CD4-positive, alpha-beta memory T cell (primary cell): ENCODE measurements at regions not wholly inside any gene's neighbourhood (a gene's known extent, or its start where the extent isn't known, plus 50 kb on each side); places are given as distances from the start of the nearest gene placed in this dataset.

Source experiments
- CTCF ChIA-PET: fragments of 350-600 bp; sonication (Branson Sonifier 250); formaldehyde crosslinking; loops from one replicate; lab custom pipeline; 2021; ENCODE audit warnings: inconsistent platforms; ENCODE audit not compliant: partially characterized antibody; lab: Charles Lee
- POLR2A ChIA-PET: fragments of 350-600 bp; sonication (Branson Sonifier 250); formaldehyde crosslinking; loops from one replicate; lab custom pipeline; 2021; ENCODE audit not compliant: partially characterized antibody; lab: Charles Lee
- DNase-seq, 5 donors: peaks; one replicate each; pipeline versions ENCODE4 v3.0.0 to v3.0.0-alpha.2; 2020 to 2022; ENCODE audit warnings: mixed read lengths in 1 of 5
- H3K27ac ChIP-seq: one replicate; pipeline ENCODE4 v1.7.0; 2013; ENCODE audit warnings: low read depth, low read length
- H3K27me3 ChIP-seq: 2 replicates; pipeline ENCODE4 v1.7.0; 2013; ENCODE audit warnings: mild to moderate bottlenecking, low read length, moderate library complexity; ENCODE audit not compliant: insufficient read depth
- H3K36me3 ChIP-seq: 2 replicates; pipeline ENCODE4 v1.7.0; 2013; ENCODE audit warnings: mild to moderate bottlenecking, low read length, moderate library complexity; ENCODE audit not compliant: insufficient read depth
- H3K4me1 ChIP-seq: 2 replicates; pipeline ENCODE4 v1.7.0; 2013; ENCODE audit warnings: mild to moderate bottlenecking, low read length, moderate library complexity; ENCODE audit not compliant: insufficient read depth
- H3K4me3 ChIP-seq, 2 donors: one replicate each; pipeline ENCODE4 v1.7.0; 2013; ENCODE audit warnings: low read length in 2 of 2, mild to moderate bottlenecking in 1 of 2
- H3K9me3 ChIP-seq, 2 donors: one replicate each; pipeline ENCODE4 v1.7.0; 2013; ENCODE audit warnings: low read length in 2 of 2, control low read depth in 1 of 2; ENCODE audit not compliant: control insufficient read depth in 1 of 2
- H3K27ac Mint-ChIP-seq, 7 donors: one replicate each; pipeline ENCODE4 v1.8.0; 2020 to 2021; ENCODE audit warnings: mixed read lengths in 7 of 7, mild to moderate bottlenecking in 6 of 7, inconsistent platforms in 3 of 7, moderate library complexity in 3 of 7
- H3K27me3 Mint-ChIP-seq, 2 donors: one replicate each; pipeline ENCODE4 v1.8.0; 2020 to 2021; ENCODE audit warnings: mixed read lengths in 2 of 2
- H3K36me3 Mint-ChIP-seq, 2 donors: one replicate each; pipeline ENCODE4 v1.8.0; 2020 to 2021; ENCODE audit warnings: mixed read lengths in 2 of 2, inconsistent platforms in 1 of 2, mild to moderate bottlenecking in 1 of 2
- H3K4me1 Mint-ChIP-seq, 4 donors: one replicate each; pipeline ENCODE4 v1.8.0; 2020 to 2021; ENCODE audit warnings: mixed read lengths in 4 of 4, mild to moderate bottlenecking in 1 of 4
- H3K4me3 Mint-ChIP-seq, 8 donors: one replicate each; pipeline ENCODE4 v1.8.0; 2020 to 2021; ENCODE audit warnings: mixed read lengths in 8 of 8, mild to moderate bottlenecking in 7 of 8, moderate library complexity in 6 of 8, inconsistent platforms in 3 of 8
- H3K9me3 Mint-ChIP-seq, 8 donors: one replicate each; pipeline ENCODE4 v1.8.0; 2020 to 2021; ENCODE audit warnings: mixed read lengths in 8 of 8, mild to moderate bottlenecking in 5 of 8, inconsistent platforms in 3 of 8, moderate library complexity in 1 of 8
- intact Hi-C: fragments of 100-400 bp; cut with micrococcal nuclease; formaldehyde crosslinking; loops from one replicate; pipeline ENCODE4 v1.15.1; 2023

DNA sequence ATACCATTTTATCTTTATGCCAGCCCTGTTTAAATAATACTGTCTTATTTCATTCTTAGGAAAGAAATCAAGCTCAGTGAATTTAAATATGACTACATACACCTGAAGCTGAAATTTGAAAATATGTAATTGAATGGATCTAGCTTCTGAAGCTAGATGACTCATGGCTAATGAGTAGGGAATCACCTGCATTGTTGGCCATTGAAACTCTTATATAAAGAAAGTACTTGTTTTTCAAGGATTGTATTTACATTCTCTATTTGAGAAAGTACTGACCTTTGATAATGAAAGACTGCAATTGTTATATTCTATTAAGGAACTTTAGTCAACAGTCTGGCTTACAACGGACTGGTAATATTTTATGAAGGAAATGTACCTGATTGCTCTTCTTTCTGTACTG, 346.7 kb upstream of the LRATD1 start:
- POLR2A ChIA-PET: no interaction called here
- no peak overlapping the region for H3K27ac ChIP-seq
- no peak overlapping the region for H3K4me3 Mint-ChIP-seq
- intact Hi-C loops: no loop called here
- H3K27me3 Mint-ChIP-seq: no peaks in the 10 kb centered on the region
- H3K27me3 ChIP-seq: no peaks in the 10 kb centered on the region
- peaks cover 2 to 13% (median 7%) of the 10 kb centered on the region in 8 donors for H3K9me3 Mint-ChIP-seq
- H3K27ac Mint-ChIP-seq: no peak overlapping the region
- DNase-seq: no peak
- H3K4me1 Mint-ChIP-seq: no peaks in the 10 kb centered on the region
- no peaks in the 10 kb centered on the region for H3K4me1 ChIP-seq
- H3K36me3 ChIP-seq: no peaks in the 10 kb centered on the region
- H3K9me3 ChIP-seq: no peaks in the 10 kb centered on the region
- no peak overlapping the region for H3K4me3 ChIP-seq
- H3K36me3 Mint-ChIP-seq: no peaks in the 10 kb centered on the region
- CTCF ChIA-PET: no interaction called here

DNA sequence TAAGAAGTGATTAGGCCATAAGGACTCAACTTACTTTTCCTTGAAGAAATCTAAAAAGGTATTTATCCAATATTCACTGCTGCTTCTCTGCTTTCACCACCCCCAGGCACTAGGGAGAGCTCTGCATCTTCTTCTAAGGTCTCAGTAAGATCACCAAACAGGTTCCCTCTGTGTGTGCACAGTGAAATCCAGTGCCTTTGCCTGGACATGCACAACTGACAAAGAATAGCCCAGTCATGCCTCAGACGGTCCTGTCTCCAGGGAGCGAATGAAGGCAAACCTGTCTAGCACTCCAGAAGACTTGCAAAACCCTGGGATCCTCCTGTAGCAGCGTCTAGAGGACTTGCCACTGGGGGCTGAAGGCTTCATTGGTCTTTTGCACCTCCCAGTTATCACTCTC, 344.5 kb upstream of the LRATD1 start:
- Mint-ChIP-seq H3K4me3 (no peak overlapping the region), H3K27me3 (no peaks in the 10 kb centered on the region), H3K4me1 (no peaks in the 10 kb centered on the region), H3K9me3 (peaks cover 0 to 13% (median 5%) of the 10 kb centered on the region in 8 donors), H3K27ac (no peak overlapping the region), H3K36me3 (no peaks in the 10 kb centered on the region)
- no peaks in the 10 kb centered on the region for H3K4me1 ChIP-seq
- ChIA-PET POLR2A (no interaction called here), CTCF (no interaction called here)
- no peak for DNase-seq
- no peaks in the 10 kb centered on the region for H3K9me3 ChIP-seq
- no peaks in the 10 kb centered on the region for H3K36me3 ChIP-seq
- intact Hi-C loops: no loop called here
- H3K27me3 ChIP-seq: no peaks in the 10 kb centered on the region
- no peak overlapping the region for H3K4me3 ChIP-seq
- no peak overlapping the region for H3K27ac ChIP-seq

- Mint-ChIP-seq H3K9me3 (peaks cover 0 to 7% (median 3%) of the 10 kb centered on the region in 8 donors), H3K27me3 (no peaks in the 10 kb centered on the region), H3K27ac (no peak overlapping the region), H3K4me1 (no peaks in the 10 kb centered on the region), H3K36me3 (no peaks in the 10 kb centered on the region), H3K4me3 (no peak overlapping the region)
- H3K27me3 ChIP-seq: no peaks in the 10 kb centered on the region
- no peak overlapping the region for H3K4me3 ChIP-seq
- no peaks in the 10 kb centered on the region for H3K9me3 ChIP-seq
- intact Hi-C loops: no loop called here
- H3K36me3 ChIP-seq: no peaks in the 10 kb centered on the region
- H3K4me1 ChIP-seq: no peaks in the 10 kb centered on the region
- H3K27ac ChIP-seq: no peak overlapping the region
- no peak for DNase-seq
- ChIA-PET POLR2A (no interaction called here), CTCF (no interaction called here)
Measured at GRCh38 chr2:14292964-14293363, 339.6 kb upstream of the LRATD1 start.

DNA sequence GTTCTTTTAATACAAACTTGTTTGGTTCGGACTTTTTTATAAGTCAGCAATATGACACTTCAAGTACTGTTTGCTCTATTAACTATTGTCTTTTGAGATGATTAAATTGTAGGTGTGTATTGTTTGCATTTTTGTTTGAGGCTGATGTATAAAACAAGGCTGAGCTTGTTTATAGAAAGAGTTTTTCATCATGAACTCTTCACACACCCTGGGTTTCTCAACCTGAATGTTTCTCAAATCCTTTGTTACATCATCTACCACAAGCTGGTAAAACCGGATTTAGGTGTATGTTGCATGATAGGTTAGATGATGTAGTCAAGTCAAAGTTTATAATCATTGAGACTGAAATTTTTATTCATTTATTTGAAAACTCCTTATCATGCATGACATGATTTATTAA, 335.2 kb upstream of the LRATD1 start:
- DNase-seq: no peak
- ChIA-PET POLR2A (no interaction called here), CTCF (no interaction called here)
- no peaks in the 10 kb centered on the region for H3K36me3 ChIP-seq
- Mint-ChIP-seq H3K27me3 (no peaks in the 10 kb centered on the region), H3K4me3 (no peak overlapping the region), H3K27ac (no peak overlapping the region), H3K9me3 (peaks cover 0 to 5% (median 2%) of the 10 kb centered on the region in 8 donors), H3K4me1 (no peaks in the 10 kb centered on the region), H3K36me3 (no peaks in the 10 kb centered on the region)
- intact Hi-C loops: no loop called here
- no peak overlapping the region for H3K4me3 ChIP-seq
- H3K27me3 ChIP-seq: no peaks in the 10 kb centered on the region
- H3K27ac ChIP-seq: no peak overlapping the region
- no peaks in the 10 kb centered on the region for H3K4me1 ChIP-seq
- no peaks in the 10 kb centered on the region for H3K9me3 ChIP-seq

DNA sequence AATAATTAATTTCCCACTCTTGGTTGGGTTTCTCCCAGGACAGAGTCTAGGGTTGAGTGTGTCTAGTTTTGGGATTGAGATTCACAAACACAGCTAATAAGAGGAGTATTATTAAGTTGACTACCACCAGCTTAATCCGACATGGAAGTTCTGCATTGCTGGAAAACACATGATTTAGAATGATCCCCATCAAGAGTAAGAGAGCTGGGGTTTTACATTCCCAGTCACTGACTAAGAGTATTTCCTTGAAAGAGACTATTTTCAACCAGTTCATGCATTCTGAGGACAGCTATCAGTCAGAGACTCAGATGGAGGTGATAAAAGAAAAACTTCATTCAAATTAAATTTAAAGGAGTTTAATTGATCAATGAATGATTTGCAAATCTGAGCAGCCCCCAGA, 334.6 kb upstream of the LRATD1 start:
- Mint-ChIP-seq H3K27ac (no peak overlapping the region), H3K4me3 (no peak overlapping the region), H3K4me1 (no peaks in the 10 kb centered on the region), H3K36me3 (no peaks in the 10 kb centered on the region), H3K27me3 (no peaks in the 10 kb centered on the region), H3K9me3 (peaks cover 0 to 7% (median 2%) of the 10 kb centered on the region in 8 donors)
- H3K27me3 ChIP-seq: no peaks in the 10 kb centered on the region
- DNase-seq: no peak
- no peaks in the 10 kb centered on the region for H3K4me1 ChIP-seq
- no peaks in the 10 kb centered on the region for H3K36me3 ChIP-seq
- no peaks in the 10 kb centered on the region for H3K9me3 ChIP-seq
- intact Hi-C loops: no loop called here
- POLR2A ChIA-PET: no interaction called here
- no peak overlapping the region for H3K27ac ChIP-seq
- CTCF ChIA-PET: no interaction called here
- no peak overlapping the region for H3K4me3 ChIP-seq

- H3K9me3 ChIP-seq: no peaks in the 10 kb centered on the region
- no peak overlapping the region for H3K27ac ChIP-seq
- no peaks in the 10 kb centered on the region for H3K36me3 ChIP-seq
- no peaks in the 10 kb centered on the region for H3K4me1 ChIP-seq
- CTCF ChIA-PET: no interaction called here
- Mint-ChIP-seq H3K36me3 (no peaks in the 10 kb centered on the region), H3K27me3 (no peaks in the 10 kb centered on the region), H3K27ac (no peak overlapping the region), H3K4me3 (no peak overlapping the region), H3K4me1 (no peaks in the 10 kb centered on the region), H3K9me3 (peaks cover 0 to 5% (median 2%) of the 10 kb centered on the region in 8 donors)
- POLR2A ChIA-PET: no interaction called here
- intact Hi-C loops: no loop called here
- H3K4me3 ChIP-seq: no peak overlapping the region
- no peaks in the 10 kb centered on the region for H3K27me3 ChIP-seq
- no peak for DNase-seq
Measured at GRCh38 chr2:14301331-14301730, 331.2 kb upstream of the LRATD1 start.

- H3K27me3 ChIP-seq: no peaks in the 10 kb centered on the region
- no peak overlapping the region for H3K4me3 ChIP-seq
- H3K36me3 ChIP-seq: no peaks in the 10 kb centered on the region
- Mint-ChIP-seq H3K27ac (no peak overlapping the region), H3K36me3 (no peaks in the 10 kb centered on the region), H3K27me3 (no peaks in the 10 kb centered on the region), H3K9me3 (peaks cover 0 to 5% (median 2%) of the 10 kb centered on the region in 8 donors), H3K4me3 (peak overlapping the region in 1 of 8 donors; percentile 41), H3K4me1 (no peaks in the 10 kb centered on the region)
- no peaks in the 10 kb centered on the region for H3K4me1 ChIP-seq
- H3K9me3 ChIP-seq: no peaks in the 10 kb centered on the region
- ChIA-PET CTCF (no interaction called here), POLR2A (no interaction called here)
- intact Hi-C loops: no loop called here
- no peak overlapping the region for H3K27ac ChIP-seq
- DNase-seq: no peak
Measured at GRCh38 chr2:14303366-14304115, 329.0 kb upstream of the LRATD1 start.
